AG10803 (cell line): ENCODE measurements at regions not wholly inside any gene's neighbourhood (a gene's known extent, or its start where the extent isn't known, plus 50 kb on each side); places are given as distances from the start of the nearest gene placed in this dataset.

Experiments used
- DNase-seq: peaks from one replicate; pipeline ENCODE4 v3.0.0; 2010; ENCODE audit warnings: low read depth
- H3K4me3 ChIP-seq: 2 replicates; pipeline ENCODE4 v1.5.1; 2011; ENCODE audit warnings: mild to moderate bottlenecking, low read length, control low read depth
- CTCF ChIP-seq: conservative IDR thresholded peaks from 2 replicates; pipeline ENCODE4 v1.5.1; 2011; ENCODE audit warnings: mild to moderate bottlenecking, low read length, control low read depth, inconsistent platforms

GRCh38 chr6:104214901-104215300, 644.8 kb downstream of the HACE1 start:
- no peak for DNase-seq
- no peak for TF ChIP-seq CTCF
- H3K4me3 ChIP-seq: no peak overlapping the region

- no peak for TF ChIP-seq CTCF
- no peak for DNase-seq
- no peak overlapping the region for H3K4me3 ChIP-seq
Observed at GRCh38 chr6:104212977-104213668, 646.6 kb downstream of the HACE1 start.

- no peak overlapping the region for H3K4me3 ChIP-seq
- no peak for DNase-seq
- no peak for TF ChIP-seq CTCF
Observed at GRCh38 chr6:104207635-104208034, 652.1 kb downstream of the HACE1 start.

- no peak for TF ChIP-seq CTCF
- no peak overlapping the region for H3K4me3 ChIP-seq
- DNase-seq: no peak
Observed at GRCh38 chr6:104201557-104201956, 658.2 kb downstream of the HACE1 start.

GRCh38 chr6:104187616-104188015, 672.1 kb downstream of the HACE1 start:
- no peak for DNase-seq
- TF ChIP-seq CTCF: no peak
- H3K4me3 ChIP-seq: no peak overlapping the region

GRCh38 chr6:104186831-104187230, 672.9 kb downstream of the HACE1 start:
- TF ChIP-seq CTCF: no peak
- H3K4me3 ChIP-seq: no peak overlapping the region
- no peak for DNase-seq

- no peak for TF ChIP-seq CTCF
- H3K4me3 ChIP-seq: no peak overlapping the region
- DNase-seq: no peak
Observed at GRCh38 chr6:104183816-104184435, 675.8 kb downstream of the HACE1 start.
